HG03460 (cell line): ENCODE measurements at regions not wholly inside any gene's neighbourhood (a gene's known extent, or its start where the extent isn't known, plus 50 kb on each side); places are given as distances from the start of the nearest gene placed in this dataset.

Source experiments
- ATAC-seq: cut with Tn5 transposase; IDR thresholded peaks from one replicate; pipeline ENCODE4 v1.9.1; 2021; ENCODE audit not compliant: unreplicated experiment

DNA sequence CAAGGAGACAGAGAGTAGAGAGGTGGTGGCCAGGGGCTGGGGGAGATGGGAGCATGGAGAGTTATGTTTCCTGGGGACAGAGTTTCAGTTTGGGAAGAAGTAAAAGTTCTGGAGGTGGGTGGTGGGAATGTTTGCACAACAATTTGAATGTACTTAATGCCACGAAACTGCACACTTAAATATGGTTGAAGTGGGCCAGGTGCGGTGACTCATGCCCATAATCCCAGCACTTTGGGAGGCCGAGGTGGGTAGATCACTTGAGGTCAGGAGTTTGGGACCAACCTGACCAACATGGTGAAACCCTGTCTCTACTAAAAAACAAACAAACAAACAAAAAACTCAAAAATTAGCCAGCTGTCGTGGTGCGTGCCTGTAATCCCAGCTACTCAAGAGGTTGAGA, 137.2 kb downstream of the PFKFB3 start:
- ATAC-seq = no peak

GRCh38 chr10:6342096-6342685, 139.5 kb downstream of the PFKFB3 start:
- no peak for ATAC-seq

- ATAC-seq = no peak
Measured at GRCh38 chr10:6343305-6344010, 140.7 kb downstream of the PFKFB3 start.

DNA sequence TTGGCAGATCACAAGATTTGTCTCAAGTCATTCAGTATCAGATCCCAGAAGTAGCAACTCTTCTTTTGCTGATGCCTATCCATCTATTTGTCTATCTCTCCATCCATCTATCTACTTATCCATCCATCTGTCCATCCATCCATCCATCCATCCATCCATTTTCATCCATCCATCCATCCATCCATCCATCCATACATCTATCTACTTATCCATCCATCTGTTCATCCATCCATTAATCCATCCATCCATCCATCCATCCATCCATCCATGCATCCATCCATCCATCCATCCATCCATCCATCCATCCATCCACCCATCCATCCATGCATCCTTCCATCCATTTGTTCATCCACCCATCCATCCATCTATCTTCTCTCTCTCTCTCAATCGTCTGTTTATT, 142.7 kb downstream of the PFKFB3 start:
- no peak for ATAC-seq

GRCh38 chr10:6346631-6347030, 143.9 kb downstream of the PFKFB3 start:
- ATAC-seq = no peak

GRCh38 chr10:6347391-6347951, 144.7 kb downstream of the PFKFB3 start:
- peak; percentile 32 for ATAC-seq

DNA sequence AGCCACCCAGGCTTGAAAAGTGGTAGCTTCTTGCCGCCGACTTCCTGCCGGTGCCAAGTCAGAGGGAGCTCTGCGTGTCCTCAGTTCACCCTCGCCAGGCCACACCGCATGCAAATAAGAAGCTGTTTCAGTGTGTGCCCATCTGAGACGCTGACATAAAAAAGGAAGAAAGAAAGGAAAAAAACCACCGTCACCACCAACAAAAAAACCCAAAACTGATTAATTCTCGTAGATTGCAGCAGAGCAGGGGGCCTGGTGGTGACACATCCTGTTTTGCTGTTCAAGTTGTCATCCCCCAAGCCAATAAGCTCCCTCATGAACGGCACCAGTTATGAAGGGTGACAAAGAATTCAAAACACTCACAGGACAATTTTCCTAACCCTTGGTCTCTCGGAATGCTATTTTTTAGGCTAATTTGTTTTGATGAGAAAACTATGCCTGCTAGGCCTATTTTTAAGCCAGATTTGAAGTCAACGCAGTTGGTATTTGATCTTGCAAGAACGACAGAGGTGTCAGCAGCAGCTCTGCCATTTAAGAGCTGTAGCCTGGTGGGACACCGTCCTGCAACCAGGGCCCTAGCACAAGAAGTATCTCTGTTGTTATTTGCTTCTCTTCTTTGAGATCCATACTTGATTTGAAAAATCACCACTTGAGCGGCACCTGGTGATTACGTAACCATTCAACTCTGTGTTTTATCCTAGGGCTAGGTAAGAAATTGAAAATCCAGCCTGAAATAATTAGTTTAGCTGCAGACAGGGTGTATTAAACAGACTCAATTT, 145.6 kb downstream of the PFKFB3 start:
- ATAC-seq = peak; percentile 97

DNA sequence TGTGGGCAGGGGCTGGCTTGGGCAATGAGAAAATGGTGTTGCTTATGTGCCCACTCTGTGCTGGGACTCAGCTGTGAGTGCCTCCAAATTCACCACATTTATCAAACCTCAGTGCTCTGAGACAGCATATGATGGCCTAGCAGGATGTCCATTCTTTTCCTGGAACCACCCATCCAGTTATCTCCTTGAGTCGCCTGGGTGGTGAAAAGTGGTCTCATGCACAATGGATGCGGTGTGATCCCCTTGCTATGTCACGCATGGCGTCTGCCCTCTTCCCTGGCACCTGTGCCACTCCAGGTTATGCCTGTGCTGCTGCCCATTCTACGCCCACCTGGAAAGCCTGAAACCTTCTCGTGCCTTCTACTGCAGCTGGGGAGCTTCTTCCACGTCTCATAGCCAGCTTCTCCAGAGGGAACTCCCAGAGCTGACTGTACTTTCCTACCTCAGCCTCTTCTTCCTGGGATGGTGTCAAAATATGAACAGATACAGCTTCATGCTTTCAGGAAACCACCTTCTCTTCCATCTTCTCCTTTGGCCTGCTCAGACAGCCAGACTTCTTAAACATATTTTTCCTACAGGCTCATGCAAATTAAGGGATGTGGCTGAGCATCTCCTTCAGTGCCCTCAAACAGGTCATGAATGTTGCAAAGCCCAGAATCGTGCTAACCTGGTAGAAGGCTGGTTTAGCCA, 147.3 kb downstream of the PFKFB3 start:
- no peak for ATAC-seq

- ATAC-seq = no peak
Measured at GRCh38 chr10:6350609-6351008, 147.9 kb downstream of the PFKFB3 start.

- ATAC-seq = no peak
Measured at GRCh38 chr10:6351495-6351894, 148.8 kb downstream of the PFKFB3 start.

- ATAC-seq = no peak
Measured at GRCh38 chr10:6353526-6353925, 150.8 kb downstream of the PFKFB3 start.

DNA sequence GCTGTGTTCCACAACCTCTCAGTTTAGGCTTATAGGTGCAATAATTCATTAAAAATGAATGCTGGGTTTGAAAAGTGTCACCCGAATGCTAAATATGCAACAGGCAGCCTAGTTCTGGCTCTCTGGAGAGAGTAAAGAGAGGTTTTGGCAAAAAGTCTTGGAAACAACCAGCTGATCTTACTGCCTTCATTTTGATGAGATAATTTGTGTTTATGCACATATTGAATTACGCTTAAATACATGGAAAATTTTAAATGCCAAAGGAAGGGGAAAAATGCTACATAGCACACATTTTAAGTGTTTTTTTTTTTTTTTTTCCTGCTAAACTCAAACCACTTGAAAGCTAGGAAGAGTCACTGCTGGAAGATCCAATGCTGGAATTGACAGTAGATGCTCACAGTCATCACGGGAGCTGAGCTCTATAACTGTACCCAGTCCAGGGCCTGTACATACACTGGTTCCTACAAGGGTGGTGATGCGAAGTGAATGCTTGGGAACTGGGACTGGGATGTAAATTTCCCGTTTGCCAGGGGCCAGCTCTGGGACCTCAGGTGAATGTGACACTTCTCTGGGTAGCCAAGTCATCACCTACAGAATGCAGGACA, 151.5 kb downstream of the PFKFB3 start:
- no peak for ATAC-seq

- ATAC-seq = no peak
Measured at GRCh38 chr10:6356280-6356793, 153.6 kb downstream of the PFKFB3 start.

DNA sequence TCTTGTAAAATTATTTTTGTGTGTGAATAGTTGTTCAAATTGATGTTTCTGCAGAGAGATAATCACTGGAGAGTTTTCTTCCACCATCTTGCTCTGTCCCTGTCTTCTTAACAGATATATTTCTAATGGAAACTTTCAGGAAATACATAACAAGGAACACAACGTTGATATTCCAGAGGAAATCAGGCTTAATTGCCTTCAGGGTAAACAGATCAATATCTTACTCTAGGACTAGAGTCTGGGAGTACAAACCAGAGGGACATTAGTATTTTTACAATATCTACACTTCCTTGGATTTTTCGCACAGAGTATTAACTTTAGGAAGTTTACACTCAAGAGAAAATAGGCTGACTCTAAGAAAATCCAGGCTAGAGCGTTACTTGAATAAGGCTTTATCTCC, 159.1 kb downstream of the PFKFB3 start:
- ATAC-seq = no peak

GRCh38 chr10:6362879-6363278, 160.1 kb downstream of the PFKFB3 start:
- no peak for ATAC-seq

DNA sequence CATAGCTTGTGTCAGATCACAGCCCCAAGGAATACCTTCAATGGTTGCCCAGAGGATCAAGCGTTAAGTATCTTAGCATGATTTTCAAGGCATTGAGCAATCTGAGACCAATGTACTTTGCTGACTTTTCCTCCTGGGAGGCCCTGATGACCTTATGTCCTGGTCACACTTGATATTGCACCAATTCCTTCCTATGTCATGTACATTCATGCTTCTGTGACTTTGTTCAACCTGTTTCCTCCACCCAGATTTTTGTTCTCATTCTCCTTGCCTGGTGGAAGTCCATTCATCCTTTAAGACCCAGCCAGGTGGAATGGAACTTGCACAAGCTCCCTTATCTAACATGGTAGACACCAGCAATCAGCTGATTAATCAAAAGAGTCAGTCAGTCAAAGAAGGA, 160.8 kb downstream of the PFKFB3 start:
- ATAC-seq = no peak

- no peak for ATAC-seq
Measured at GRCh38 chr10:6364283-6364682, 161.6 kb downstream of the PFKFB3 start.

DNA sequence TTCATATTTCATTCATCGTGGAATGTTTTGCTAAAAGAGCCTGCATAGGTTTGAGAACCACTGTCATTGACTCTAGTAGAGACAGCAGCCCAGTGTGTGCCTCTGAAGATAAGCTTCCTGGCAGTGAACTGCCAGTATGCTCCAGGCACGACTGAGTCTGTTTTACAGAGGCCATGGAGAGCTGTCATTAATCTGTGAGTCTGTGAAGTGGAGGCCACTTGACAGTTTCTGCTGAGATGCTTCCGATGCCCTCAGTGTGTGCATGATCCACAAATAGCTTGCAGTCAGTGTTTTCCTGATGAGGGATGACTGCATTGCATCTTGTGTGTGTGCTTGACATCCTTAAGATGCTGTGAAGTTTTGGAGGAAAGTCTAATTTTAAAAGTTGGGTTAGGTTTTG, 162.2 kb downstream of the PFKFB3 start:
- ATAC-seq = no peak

- ATAC-seq = no peak
Measured at GRCh38 chr10:6365384-6365783, 162.7 kb downstream of the PFKFB3 start.
